Chondrocyte (in vitro differentiated cells): ENCODE measurements at regions not wholly inside any gene's neighbourhood (a gene's known extent, or its start where the extent isn't known, plus 50 kb on each side); places are given as distances from the start of the nearest gene placed in this dataset.
"Not testable (repeated sequence)": the region's sequence is repeated elsewhere in the genome, so short reads cannot be mapped to it uniquely, and the experiment has no call there.

ENCODE experiments used
- DNase-seq: peaks from one replicate; pipeline ENCODE4 v3.0.0; 2021; ENCODE audit warnings: mixed read lengths, low spot score
- H3K27ac Mint-ChIP-seq: one replicate; pipeline ENCODE4 v1.8.0; 2021; ENCODE audit warnings: mild to moderate bottlenecking, moderate library complexity, mixed read lengths; ENCODE audit not compliant: unreplicated experiment
- H3K27me3 Mint-ChIP-seq: 2 replicates; pipeline ENCODE4 v1.8.0; 2021; ENCODE audit warnings: low read depth, mixed read lengths
- H3K36me3 Mint-ChIP-seq: 2 replicates; pipeline ENCODE4 v1.8.0; 2021; ENCODE audit warnings: low read depth, mixed read lengths
- H3K4me1 Mint-ChIP-seq: 2 replicates; pipeline ENCODE4 v1.8.0; 2021; ENCODE audit warnings: low read depth, mild to moderate bottlenecking, mixed read lengths
- H3K4me3 Mint-ChIP-seq: one replicate; pipeline ENCODE4 v1.8.0; 2021; ENCODE audit warnings: mild to moderate bottlenecking, moderate library complexity, mixed read lengths; ENCODE audit not compliant: unreplicated experiment
- H3K9me3 Mint-ChIP-seq: 2 replicates; pipeline ENCODE4 v1.8.0; 2021; ENCODE audit warnings: low read depth, mixed read lengths
- TF ChIP-seq, protein P1 (sequence below): fragments of 200-600 bp; sonication (generic); IDR thresholded peaks from 2 replicates; pipeline ENCODE4 v1.5.0; 2021; ENCODE audit warnings: antibody characterized with exemption, mild to moderate bottlenecking, moderate library complexity

DNA sequence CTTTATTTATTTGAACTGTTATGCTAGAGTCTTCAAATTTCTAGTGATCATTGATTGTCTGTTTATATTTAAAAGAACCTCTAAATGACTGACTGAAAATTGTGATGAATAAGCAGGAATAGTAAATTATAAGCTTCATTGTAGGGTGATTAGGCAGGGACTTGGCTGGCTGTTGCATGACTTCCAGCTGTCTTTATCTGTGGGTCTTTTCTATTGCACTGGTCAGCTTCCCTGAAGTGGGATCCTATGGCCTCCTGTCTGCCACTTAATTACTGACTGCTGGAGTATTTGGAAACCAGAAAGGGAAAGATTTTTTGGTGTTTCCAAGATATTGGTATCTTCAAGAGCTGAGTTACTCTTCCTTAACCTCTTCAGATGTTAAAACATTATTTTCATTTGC lies 123.0 kb upstream of the CCNH start:
- Mint-ChIP-seq H3K4me3 (no peak overlapping the region), H3K9me3 (no peaks in the 10 kb centered on the region), H3K27ac (no peak overlapping the region), H3K4me1 (no peaks in the 10 kb centered on the region), H3K36me3 (no peaks in the 10 kb centered on the region), H3K27me3 (peaks cover 9% of the 10 kb centered on the region)
- DNase-seq: no peak
- TF ChIP-seq, protein P1, sequence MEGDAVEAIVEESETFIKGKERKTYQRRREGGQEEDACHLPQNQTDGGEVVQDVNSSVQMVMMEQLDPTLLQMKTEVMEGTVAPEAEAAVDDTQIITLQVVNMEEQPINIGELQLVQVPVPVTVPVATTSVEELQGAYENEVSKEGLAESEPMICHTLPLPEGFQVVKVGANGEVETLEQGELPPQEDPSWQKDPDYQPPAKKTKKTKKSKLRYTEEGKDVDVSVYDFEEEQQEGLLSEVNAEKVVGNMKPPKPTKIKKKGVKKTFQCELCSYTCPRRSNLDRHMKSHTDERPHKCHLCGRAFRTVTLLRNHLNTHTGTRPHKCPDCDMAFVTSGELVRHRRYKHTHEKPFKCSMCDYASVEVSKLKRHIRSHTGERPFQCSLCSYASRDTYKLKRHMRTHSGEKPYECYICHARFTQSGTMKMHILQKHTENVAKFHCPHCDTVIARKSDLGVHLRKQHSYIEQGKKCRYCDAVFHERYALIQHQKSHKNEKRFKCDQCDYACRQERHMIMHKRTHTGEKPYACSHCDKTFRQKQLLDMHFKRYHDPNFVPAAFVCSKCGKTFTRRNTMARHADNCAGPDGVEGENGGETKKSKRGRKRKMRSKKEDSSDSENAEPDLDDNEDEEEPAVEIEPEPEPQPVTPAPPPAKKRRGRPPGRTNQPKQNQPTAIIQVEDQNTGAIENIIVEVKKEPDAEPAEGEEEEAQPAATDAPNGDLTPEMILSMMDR: no peak

GRCh38 chr5:87529486-87530076 lies 116.9 kb upstream of the CCNH start:
- TF ChIP-seq, protein P1: no peak

DNA sequence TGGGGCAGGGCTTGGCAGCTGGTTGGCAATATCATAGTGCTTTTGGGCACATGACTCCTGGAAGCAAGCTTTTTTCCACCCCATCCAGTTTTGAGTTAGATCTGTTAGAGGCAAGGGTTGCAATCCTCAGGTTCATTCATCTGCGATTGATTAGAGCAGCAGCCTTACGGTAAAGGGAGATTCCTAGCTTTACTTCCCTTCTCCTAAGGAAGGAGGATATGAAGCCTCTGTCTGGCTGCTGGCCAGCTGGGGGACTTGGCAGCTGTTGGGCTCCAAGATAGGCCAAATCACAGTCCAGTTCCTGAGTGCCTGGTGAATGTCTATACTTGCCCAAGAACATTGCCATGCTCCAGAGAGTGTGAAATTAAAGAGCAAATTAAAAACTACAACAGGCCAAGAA lies 113.4 kb upstream of the CCNH start:
- no peaks in the 10 kb centered on the region for H3K36me3 Mint-ChIP-seq
- no peaks in the 10 kb centered on the region for H3K9me3 Mint-ChIP-seq
- H3K27ac Mint-ChIP-seq: no peak overlapping the region
- no peak for DNase-seq
- H3K4me3 Mint-ChIP-seq: no peak overlapping the region
- H3K4me1 Mint-ChIP-seq: peaks cover 3% of the 10 kb centered on the region
- TF ChIP-seq, protein P1: no peak
- peaks cover 5% of the 10 kb centered on the region for H3K27me3 Mint-ChIP-seq

More at GRCh38 chr5:87529486-87530076, 116.9 kb upstream of the CCNH start:
- H3K9me3 Mint-ChIP-seq: no peaks in the 10 kb centered on the region
- no peak for DNase-seq
- no peaks in the 10 kb centered on the region for H3K36me3 Mint-ChIP-seq
- peaks cover 3% of the 10 kb centered on the region for H3K4me1 Mint-ChIP-seq
- peaks cover 2% of the 10 kb centered on the region for H3K27me3 Mint-ChIP-seq
- H3K4me3 Mint-ChIP-seq: no peak overlapping the region
- no peak overlapping the region for H3K27ac Mint-ChIP-seq

GRCh38 chr5:87524217-87524616 lies 111.5 kb upstream of the CCNH start:
- H3K4me1 Mint-ChIP-seq: no peaks in the 10 kb centered on the region
- TF ChIP-seq, protein P1: no peak

GRCh38 chr5:87511778-87512177 lies 99.0 kb upstream of the CCNH start:
- not testable (repeated sequence) for H3K4me3 Mint-ChIP-seq, H3K36me3 Mint-ChIP-seq, H3K27ac Mint-ChIP-seq, H3K9me3 Mint-ChIP-seq, DNase-seq, H3K27me3 Mint-ChIP-seq, H3K4me1 Mint-ChIP-seq

More at GRCh38 chr5:87524217-87524616, 111.5 kb upstream of the CCNH start:
- Mint-ChIP-seq H3K4me3 (no peak overlapping the region), H3K9me3 (peaks cover 2% of the 10 kb centered on the region), H3K27ac (no peak overlapping the region), H3K27me3 (peaks cover 5% of the 10 kb centered on the region), H3K36me3 (no peaks in the 10 kb centered on the region)
- no peak for DNase-seq

DNA sequence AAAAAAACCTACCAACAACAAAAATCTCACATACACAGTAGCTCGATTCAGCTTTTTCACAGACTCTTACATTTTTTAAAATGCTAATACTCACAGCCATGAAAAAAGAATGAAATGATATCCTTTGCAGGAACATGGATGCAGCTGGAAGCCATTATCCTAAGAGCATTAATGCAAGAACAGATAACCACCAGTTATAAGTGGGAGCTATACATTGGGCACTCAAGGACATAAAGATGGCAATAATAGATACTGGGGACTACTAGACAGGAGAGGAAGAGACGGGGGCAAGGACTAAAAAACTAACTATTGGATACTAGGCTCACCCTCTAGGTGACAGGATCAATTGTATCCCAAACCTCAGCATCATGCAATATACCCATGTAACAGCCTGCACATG lies 90.3 kb upstream of the CCNH start:
- Mint-ChIP-seq H3K36me3 (no peaks in the 10 kb centered on the region), H3K4me3 (no peak overlapping the region), H3K9me3 (no peaks in the 10 kb centered on the region), H3K27me3 (peaks cover 3% of the 10 kb centered on the region), H3K27ac (no peak overlapping the region), H3K4me1 (no peaks in the 10 kb centered on the region)
- DNase-seq: no peak
- TF ChIP-seq, protein P1: no peak
